GM18868 (cell line): ENCODE measurements at regions not wholly inside any gene's neighbourhood (a gene's known extent, or its start where the extent isn't known, plus 50 kb on each side); places are given as distances from the start of the nearest gene placed in this dataset.

Source experiments
- ATAC-seq: cut with Tn5 transposase; IDR thresholded peaks from one replicate; pipeline ENCODE4 v1.9.1; 2021; ENCODE audit warnings: mild to moderate bottlenecking, moderate library complexity; ENCODE audit not compliant: unreplicated experiment

DNA sequence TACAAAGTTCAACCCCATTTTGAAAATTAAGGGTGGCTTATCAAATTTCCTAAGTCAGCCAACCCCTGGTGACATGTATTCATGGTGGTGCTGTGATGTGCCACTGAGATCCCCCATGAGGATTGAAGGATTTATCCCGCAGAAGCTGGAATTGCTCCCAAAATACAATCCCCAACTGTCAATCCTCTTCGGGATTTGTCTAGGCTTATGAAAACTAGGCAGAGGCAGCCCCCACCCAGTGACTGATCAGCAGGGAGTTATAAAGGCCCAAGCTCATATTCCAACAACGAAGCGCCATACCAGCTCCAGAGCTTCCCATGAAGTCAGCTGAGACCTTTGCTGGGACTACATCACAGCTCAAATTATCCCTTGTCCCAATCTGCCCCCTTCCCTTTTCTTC, 316.0 kb downstream of the ENC1 start:
- no peak for ATAC-seq

GRCh38 chr5:74322944-74323343, 317.6 kb downstream of the ENC1 start:
- ATAC-seq, result no peak

- ATAC-seq, result no peak
Measured at GRCh38 chr5:74322191-74322590, 318.3 kb downstream of the ENC1 start.

DNA sequence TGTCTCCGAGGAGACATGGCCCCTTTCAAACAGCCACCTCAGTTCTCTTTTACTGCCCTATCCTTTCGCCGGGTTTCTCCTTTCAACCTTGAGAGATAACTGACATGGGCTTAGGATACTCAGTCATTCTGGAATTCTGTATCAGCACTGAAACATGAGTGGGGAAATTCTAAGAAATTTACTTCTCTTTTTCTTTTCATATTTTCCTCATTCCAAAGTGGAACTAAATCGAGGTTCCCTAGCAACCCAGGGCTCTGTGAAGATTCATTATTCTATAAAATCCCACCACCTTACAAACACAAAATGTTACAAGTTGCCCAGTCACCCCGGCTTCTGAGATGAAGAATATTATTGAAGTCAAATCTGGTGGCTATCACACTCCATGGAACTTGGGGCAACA, 319.2 kb downstream of the ENC1 start:
- no peak for ATAC-seq

DNA sequence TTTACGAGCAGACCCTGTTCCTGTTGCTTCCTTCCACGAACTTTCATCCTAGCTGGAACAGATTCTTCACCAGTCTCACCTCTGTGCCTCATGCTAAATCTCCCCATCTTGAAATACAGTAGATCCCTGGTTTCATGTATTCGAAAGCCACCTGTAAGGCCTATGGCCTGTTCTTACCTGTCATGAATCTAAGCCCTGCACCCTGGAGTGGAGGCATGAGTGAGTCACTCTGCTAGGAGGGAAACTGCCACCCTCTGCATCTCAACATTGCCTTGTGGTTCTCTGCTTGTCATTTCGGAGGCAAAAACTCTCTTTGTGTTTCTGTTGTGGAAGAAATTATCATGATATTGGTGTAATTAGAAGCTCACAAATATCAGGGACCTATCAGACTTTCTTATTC, 320.0 kb downstream of the ENC1 start:
- ATAC-seq, result no peak

DNA sequence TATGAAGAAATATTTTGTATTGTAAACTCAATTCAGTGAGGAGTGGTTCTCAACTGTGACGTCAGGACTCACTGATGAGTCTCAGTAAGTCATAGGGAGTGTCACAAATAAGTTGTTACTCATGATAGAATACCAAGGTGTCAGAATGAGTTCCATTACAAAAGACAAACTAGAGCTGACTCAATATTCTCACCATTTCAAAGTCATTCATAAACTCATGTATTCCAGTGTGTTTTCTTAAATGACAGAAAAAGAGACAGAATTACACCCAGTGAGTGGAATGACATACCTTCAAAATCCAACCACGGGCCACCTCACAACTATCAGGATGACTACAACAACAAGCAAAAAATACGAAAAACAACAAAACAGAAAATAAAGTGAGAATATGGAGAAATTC, 321.5 kb downstream of the ENC1 start:
- ATAC-seq, result no peak

DNA sequence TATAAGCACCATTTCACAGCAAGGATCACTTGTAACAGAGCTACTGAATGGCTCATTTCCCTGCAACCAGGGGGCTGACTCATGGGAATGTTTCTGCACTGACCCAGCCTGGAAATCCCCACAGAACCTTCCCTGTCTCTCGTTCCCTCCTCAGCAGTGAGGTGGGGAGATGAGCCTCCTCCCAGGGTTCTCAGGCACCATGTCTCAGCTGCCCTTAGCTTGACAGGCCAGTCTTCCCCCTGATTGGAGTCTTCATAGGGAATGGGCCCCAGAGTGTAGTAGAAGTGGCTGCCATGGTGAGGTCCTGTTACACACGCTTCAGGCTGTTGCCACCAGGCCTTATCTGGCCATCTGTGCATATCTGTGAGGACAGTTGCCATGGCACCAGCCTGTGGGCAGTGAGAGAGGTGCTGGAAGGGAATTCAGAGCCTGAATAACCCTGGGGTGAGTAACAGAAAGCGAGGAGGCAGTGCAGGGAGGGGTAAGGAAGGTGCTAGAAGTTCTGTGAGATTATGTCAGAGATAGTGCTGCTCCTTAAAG, 324.4 kb downstream of the ENC1 start:
- peak; percentile 85 for ATAC-seq

GRCh38 chr5:74314906-74315305, 325.6 kb downstream of the ENC1 start:
- no peak for ATAC-seq

- ATAC-seq, result no peak
Measured at GRCh38 chr5:74313896-74314295, 326.6 kb downstream of the ENC1 start.

- ATAC-seq, result no peak
Measured at GRCh38 chr5:74312746-74313145, 327.8 kb downstream of the ENC1 start.

DNA sequence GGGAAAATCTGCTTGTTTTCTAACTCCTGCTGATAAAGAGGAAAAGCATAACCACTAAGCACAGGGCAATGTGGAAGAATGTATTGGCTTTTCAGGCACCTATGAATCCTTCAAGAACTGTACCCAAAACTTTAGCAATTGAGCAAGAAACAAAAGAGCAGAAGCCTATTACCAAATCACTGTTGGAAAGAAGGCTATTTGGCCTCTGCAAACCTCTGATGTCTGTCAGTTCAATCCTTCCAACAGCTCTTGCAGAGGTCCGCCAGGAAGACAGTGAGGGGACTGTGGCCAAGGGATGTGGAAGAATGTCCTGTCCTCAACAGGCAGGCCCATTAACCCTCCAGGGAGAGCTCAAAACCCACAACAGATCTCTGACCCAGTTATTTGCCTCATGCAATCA, 328.6 kb downstream of the ENC1 start:
- ATAC-seq, result no peak

DNA sequence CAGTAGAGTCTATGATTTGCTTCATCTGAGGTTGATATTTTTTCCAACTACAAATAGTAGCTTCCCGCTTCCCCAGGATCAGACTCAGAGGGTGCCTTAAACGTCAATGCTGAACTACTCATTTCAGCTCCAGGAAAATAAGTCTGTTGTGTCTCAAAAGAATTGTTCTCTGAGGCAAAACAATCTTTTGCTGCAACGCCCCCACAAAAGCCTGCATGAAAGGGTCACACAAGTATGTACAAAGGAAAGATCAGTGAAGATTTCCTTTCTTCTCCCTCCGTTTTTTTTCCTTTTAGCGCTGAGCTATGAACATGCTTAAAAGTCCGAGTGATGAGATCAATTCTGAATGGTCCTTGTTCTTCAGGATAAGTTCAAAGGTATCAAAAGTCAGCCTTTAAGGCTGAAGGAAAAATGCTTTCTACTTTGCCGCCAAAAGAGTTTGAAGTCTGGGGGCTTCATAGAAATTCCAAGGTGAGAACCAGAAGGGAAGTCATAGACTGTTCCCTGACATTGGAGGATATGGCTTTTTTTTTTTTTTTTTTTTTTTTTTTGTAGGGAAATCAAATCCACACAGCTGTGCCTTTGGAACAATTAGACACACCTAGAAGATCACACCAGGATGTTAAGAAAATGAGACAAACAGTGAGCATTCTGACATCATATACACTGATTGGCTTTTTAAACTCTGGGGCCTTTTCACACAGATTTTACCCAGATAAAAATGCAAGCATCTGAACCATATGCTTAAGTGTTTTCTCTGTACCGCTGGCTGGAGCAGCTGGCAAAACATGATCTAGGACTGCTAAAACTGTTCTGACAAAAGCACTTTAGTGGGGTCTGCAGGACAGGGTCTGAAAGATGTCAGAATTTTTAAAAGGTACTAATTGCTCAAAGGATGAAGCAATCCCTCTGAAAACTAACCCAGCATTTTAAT, 329.3 kb downstream of the ENC1 start:
- no peak for ATAC-seq

GRCh38 chr5:74310386-74310785, 330.1 kb downstream of the ENC1 start:
- ATAC-seq, result no peak

GRCh38 chr5:74309050-74309449, 331.5 kb downstream of the ENC1 start:
- ATAC-seq, result no peak

GRCh38 chr5:74306845-74307244, 333.7 kb downstream of the ENC1 start:
- no peak for ATAC-seq

- ATAC-seq, result no peak
Measured at GRCh38 chr5:74304536-74304935, 336.0 kb downstream of the ENC1 start.

DNA sequence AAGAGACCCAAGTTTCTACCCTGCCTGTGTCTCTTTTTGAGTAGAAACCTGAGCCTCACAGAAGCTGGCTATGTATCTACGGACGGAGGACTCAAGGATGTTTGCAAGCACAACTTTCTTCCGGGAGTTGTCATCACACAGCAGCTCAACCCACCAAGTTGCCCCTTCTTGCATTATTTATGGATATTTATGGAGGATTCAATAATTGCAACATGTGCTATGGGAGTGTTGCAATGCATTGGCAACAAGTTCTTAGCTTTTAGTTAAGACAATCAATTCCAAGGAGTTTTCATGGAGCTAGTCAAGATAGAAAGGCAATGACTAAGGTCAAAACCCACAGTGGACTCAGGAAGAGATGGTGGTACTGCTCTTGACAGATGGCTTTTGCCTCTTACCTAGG, 336.9 kb downstream of the ENC1 start:
- ATAC-seq, result no peak

DNA sequence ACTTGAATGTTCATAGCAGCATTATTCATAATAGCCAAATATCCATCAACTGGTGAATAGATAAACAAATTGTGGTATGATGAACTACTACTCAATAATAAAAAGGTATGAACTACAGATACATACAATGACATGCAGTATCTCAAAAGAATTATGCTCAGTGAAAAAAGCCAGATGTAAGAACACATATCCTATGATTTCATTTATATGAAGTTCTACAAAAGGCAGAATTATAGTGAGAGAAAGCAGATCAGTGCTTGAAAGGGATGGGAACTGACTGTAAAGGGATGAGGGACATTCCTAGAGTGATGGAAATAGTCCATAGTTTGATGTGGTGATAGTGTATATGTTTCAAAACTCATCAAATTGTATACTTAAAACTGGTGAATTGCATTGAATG, 339.0 kb downstream of the ENC1 start:
- ATAC-seq, result no peak

- no peak for ATAC-seq
Measured at GRCh38 chr5:74300808-74301389, 339.6 kb downstream of the ENC1 start.

DNA sequence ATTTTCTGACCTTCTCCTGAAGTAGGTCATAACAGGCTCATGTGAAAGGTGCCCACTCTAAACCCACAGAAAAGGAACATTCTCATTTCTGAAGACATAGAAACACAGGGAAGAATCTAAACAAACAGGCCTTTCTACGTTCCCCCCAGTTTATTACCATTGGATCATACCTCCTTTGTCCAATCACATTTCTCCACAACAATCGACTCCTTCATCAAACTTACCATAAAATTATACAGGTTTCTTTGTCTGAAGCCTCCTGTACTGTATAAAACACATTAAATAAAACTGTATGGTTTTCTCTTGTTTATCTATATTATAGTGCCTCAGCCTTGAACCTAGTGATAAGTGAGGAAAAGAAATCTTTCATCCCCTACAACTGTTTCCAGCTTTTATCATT, 340.7 kb downstream of the ENC1 start:
- ATAC-seq, result no peak

- no peak for ATAC-seq
Measured at GRCh38 chr5:74296685-74297408, 343.7 kb downstream of the ENC1 start.

DNA sequence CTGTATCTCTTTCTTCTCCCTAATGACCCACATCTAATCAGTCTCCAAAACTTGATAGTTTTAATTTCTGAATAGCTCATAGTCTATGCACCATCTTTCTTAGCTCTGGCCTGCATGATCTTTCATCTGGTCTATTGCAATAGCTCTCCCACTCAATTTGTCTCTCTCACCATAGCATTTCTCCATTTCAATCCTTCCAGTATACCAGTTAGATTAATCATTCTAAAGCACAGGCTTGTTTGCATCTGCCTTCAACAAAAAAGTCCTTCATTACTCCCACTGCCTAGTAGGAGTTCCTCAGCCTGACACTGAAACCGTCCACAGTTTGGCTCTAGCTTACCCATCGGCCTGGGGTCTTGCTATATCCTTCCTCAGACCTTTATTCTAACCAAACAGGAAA, 344.9 kb downstream of the ENC1 start:
- ATAC-seq, result no peak
